Naive thymus-derived CD8-positive, alpha-beta T cell (primary cell): ENCODE measurements at regions not wholly inside any gene's neighbourhood (a gene's known extent, or its start where the extent isn't known, plus 50 kb on each side); places are given as distances from the start of the nearest gene placed in this dataset.

Experiments
- ATAC-seq, 2 donors: fragments of 150-1000 bp; cut with Tn5 transposase in 1 of 2; sonication (Bioruptor Pico), chemical (Tn5 transposase) in 1 of 2; 1 replicate in 1 of 2; 2 replicates in 1 of 2; pipeline ENCODE4 v1.10.0; 2021; ENCODE audit warnings: mild to moderate bottlenecking in 2 of 2, moderate library complexity in 2 of 2
- POLR2A ChIA-PET: fragments of 350-600 bp; sonication (Branson Sonifier 250); formaldehyde crosslinking; loops from one replicate; lab custom pipeline; 2021; ENCODE audit warnings: antibody characterized with exemption; lab: Charles Lee
- DNase-seq, 10 donors: peaks; one replicate each; pipeline versions ENCODE4 v3.0.0 to v3.0.0-alpha.2; 2020 to 2022
- H3K27ac Mint-ChIP-seq, 10 donors: one replicate each; pipeline ENCODE4 v1.8.0; 2020 to 2022; ENCODE audit warnings: mild to moderate bottlenecking in 10 of 10, mixed read lengths in 10 of 10, moderate library complexity in 4 of 10, inconsistent platforms in 1 of 10
- H3K27me3 Mint-ChIP-seq, 5 donors: one replicate each; pipeline ENCODE4 v1.8.0; 2021 to 2022; ENCODE audit warnings: mixed read lengths in 5 of 5
- H3K36me3 Mint-ChIP-seq, 3 donors: one replicate each; pipeline ENCODE4 v1.8.0; 2020 to 2022; ENCODE audit warnings: mixed read lengths in 3 of 3, mild to moderate bottlenecking in 2 of 3, inconsistent platforms in 1 of 3
- H3K4me1 Mint-ChIP-seq, 4 donors: one replicate each; pipeline ENCODE4 v1.8.0; 2021 to 2022; ENCODE audit warnings: mixed read lengths in 4 of 4
- H3K4me3 Mint-ChIP-seq, 10 donors: one replicate each; pipeline ENCODE4 v1.8.0; 2020 to 2022; ENCODE audit warnings: mild to moderate bottlenecking in 10 of 10, mixed read lengths in 10 of 10, moderate library complexity in 6 of 10, inconsistent platforms in 1 of 10
- H3K9me3 Mint-ChIP-seq, 9 donors: one replicate each; pipeline ENCODE4 v1.8.0; 2020 to 2022; ENCODE audit warnings: mixed read lengths in 9 of 9, mild to moderate bottlenecking in 3 of 9, inconsistent platforms in 1 of 9, moderate library complexity in 1 of 9

DNA sequence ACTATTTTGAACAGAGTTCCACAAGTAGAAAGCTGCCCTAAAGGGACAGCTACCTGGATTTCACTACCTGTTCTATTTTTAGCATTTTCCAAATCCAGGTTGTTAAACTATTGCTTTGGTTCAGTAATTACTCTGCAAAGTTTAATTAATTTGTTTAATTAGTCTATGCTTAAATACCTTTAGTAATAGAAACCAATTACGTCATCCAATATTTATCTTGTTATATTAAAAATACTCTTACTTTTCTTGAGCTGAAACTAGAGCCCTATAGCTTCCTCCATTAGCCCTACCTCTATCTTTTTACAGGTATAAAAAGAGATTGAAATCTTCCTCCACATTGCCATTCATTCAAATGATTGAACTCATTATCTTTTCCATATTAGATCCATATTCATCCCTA, 514.6 kb downstream of the DSC3 start:
- no peak for ATAC-seq
- no peak for DNase-seq
- POLR2A ChIA-PET, result no interaction called here
- no peak overlapping the region for H3K27ac Mint-ChIP-seq
- no peak overlapping the region for H3K4me3 Mint-ChIP-seq
- no peaks in the 10 kb centered on the region for H3K4me1 Mint-ChIP-seq
- H3K9me3 Mint-ChIP-seq, result peaks cover 0 to 14% (median 4%) of the 10 kb centered on the region in 9 donors
- H3K36me3 Mint-ChIP-seq, result no peaks in the 10 kb centered on the region
- no peaks in the 10 kb centered on the region for H3K27me3 Mint-ChIP-seq

GRCh38 chr18:30527226-30527625, 515.3 kb downstream of the DSC3 start:
- POLR2A ChIA-PET, result no interaction called here
- Mint-ChIP-seq H3K4me3 (no peak overlapping the region), H3K36me3 (no peaks in the 10 kb centered on the region), H3K9me3 (peaks cover 0 to 13% (median 4%) of the 10 kb centered on the region in 9 donors), H3K27ac (no peak overlapping the region), H3K27me3 (no peaks in the 10 kb centered on the region), H3K4me1 (no peaks in the 10 kb centered on the region)
- ATAC-seq, result no peak
- no peak for DNase-seq

- Mint-ChIP-seq H3K4me3 (no peak overlapping the region), H3K9me3 (peaks cover 0 to 19% (median 5%) of the 10 kb centered on the region in 9 donors), H3K27ac (no peak overlapping the region), H3K27me3 (no peaks in the 10 kb centered on the region), H3K36me3 (no peaks in the 10 kb centered on the region), H3K4me1 (no peaks in the 10 kb centered on the region)
- POLR2A ChIA-PET, result no interaction called here
- ATAC-seq, result no peak
- DNase-seq, result no peak
Measured at GRCh38 chr18:30522288-30522929, 520.1 kb downstream of the DSC3 start.

DNA sequence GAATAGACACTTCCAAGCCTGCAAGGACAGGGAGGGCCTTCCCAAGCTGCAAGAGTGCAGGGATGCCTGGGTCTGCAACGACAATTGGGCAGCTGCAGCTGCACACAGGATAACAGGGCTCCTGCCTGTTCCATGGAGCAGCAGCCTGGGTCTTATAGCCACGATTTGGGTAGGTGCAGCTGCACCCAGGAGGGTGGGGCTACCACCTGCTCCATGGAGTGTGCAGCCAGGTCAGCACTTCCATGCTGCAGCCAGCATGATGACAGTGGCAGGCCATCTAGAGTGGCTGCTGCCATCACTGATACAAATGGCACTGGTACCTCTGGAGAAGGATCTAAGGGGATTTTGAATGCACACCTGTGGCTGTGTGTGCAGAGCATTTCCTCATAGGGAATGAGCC, 528.5 kb downstream of the DSC3 start:
- no peaks in the 10 kb centered on the region for H3K27me3 Mint-ChIP-seq
- H3K4me3 Mint-ChIP-seq, result no peak overlapping the region
- H3K36me3 Mint-ChIP-seq, result no peaks in the 10 kb centered on the region
- no peak for ATAC-seq
- no peak for DNase-seq
- H3K9me3 Mint-ChIP-seq, result peaks cover 0 to 14% (median 9%) of the 10 kb centered on the region in 9 donors
- no peak overlapping the region for H3K27ac Mint-ChIP-seq
- no peaks in the 10 kb centered on the region for H3K4me1 Mint-ChIP-seq
- POLR2A ChIA-PET, result no interaction called here

GRCh38 chr18:30512872-30513271, 529.7 kb downstream of the DSC3 start:
- no peak for DNase-seq
- no peak overlapping the region for H3K27ac Mint-ChIP-seq
- no peaks in the 10 kb centered on the region for H3K36me3 Mint-ChIP-seq
- peaks cover 0 to 13% (median 9%) of the 10 kb centered on the region in 9 donors for H3K9me3 Mint-ChIP-seq
- no peaks in the 10 kb centered on the region for H3K4me1 Mint-ChIP-seq
- ATAC-seq, result no peak
- H3K27me3 Mint-ChIP-seq, result no peaks in the 10 kb centered on the region
- H3K4me3 Mint-ChIP-seq, result no peak overlapping the region
- POLR2A ChIA-PET, result no interaction called here

DNA sequence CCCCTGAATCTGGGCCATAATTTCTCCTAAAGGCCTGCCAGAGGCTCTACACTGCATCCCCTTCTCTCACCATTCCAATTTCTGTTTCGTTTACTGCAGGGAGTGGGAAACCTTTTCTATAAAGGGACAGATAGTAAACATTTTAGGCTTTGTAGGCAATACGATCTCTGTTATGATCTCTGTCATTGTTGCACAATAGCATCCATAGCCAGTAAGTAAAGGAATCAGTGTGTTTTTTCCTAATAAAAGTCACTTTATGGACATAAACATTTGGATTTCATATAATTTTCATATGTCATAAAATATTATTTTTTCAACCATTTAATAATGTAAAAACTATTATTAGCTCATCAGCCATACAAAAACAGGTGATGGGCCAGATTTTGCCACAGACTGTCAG, 531.7 kb downstream of the DSC3 start:
- ATAC-seq, result no peak
- H3K4me3 Mint-ChIP-seq, result no peak overlapping the region
- peaks cover 0 to 13% (median 6%) of the 10 kb centered on the region in 9 donors for H3K9me3 Mint-ChIP-seq
- H3K4me1 Mint-ChIP-seq, result no peaks in the 10 kb centered on the region
- no peak for DNase-seq
- H3K27me3 Mint-ChIP-seq, result no peaks in the 10 kb centered on the region
- H3K36me3 Mint-ChIP-seq, result no peaks in the 10 kb centered on the region
- POLR2A ChIA-PET, result no interaction called here
- H3K27ac Mint-ChIP-seq, result no peak overlapping the region

- no peaks in the 10 kb centered on the region for H3K27me3 Mint-ChIP-seq
- no peaks in the 10 kb centered on the region for H3K36me3 Mint-ChIP-seq
- no peaks in the 10 kb centered on the region for H3K4me1 Mint-ChIP-seq
- peaks cover 0 to 9% (median 2%) of the 10 kb centered on the region in 9 donors for H3K9me3 Mint-ChIP-seq
- ATAC-seq (no peak), DNase-seq (no peak)
- H3K4me3 Mint-ChIP-seq, result no peak overlapping the region
- POLR2A ChIA-PET, result no interaction called here
- no peak overlapping the region for H3K27ac Mint-ChIP-seq
Measured at GRCh38 chr18:30501594-30501993, 540.9 kb downstream of the DSC3 start.

GRCh38 chr18:30500240-30500945, 542.1 kb downstream of the DSC3 start:
- no peaks in the 10 kb centered on the region for H3K4me1 Mint-ChIP-seq
- no peak overlapping the region for H3K27ac Mint-ChIP-seq
- ATAC-seq, result no peak
- POLR2A ChIA-PET, result no interaction called here
- no peaks in the 10 kb centered on the region for H3K27me3 Mint-ChIP-seq
- H3K9me3 Mint-ChIP-seq, result peaks cover 0 to 9% (median 4%) of the 10 kb centered on the region in 9 donors
- no peak overlapping the region for H3K4me3 Mint-ChIP-seq
- no peaks in the 10 kb centered on the region for H3K36me3 Mint-ChIP-seq
- no peak for DNase-seq

DNA sequence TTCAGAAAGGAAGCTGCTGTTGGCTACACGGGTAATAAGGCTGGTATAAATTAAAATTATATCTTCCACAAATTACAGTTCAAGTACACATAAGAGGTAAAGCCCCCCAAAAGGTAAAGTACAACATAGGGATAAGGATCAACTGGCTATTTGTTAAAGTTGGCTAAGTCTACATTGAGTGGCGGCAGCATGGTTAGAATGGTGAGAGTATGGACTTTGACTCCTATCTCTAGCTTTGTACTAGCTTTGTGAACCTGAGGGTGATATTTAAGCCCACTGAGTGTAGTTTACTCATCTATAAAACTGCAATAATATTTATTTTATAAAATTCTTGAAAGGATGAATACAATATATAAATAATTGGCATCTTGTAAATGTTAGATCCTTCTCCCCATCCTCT, 542.8 kb downstream of the DSC3 start:
- ATAC-seq (no peak), DNase-seq (no peak)
- POLR2A ChIA-PET, result no interaction called here
- Mint-ChIP-seq H3K4me3 (no peak overlapping the region), H3K9me3 (peaks cover 0 to 10% (median 5%) of the 10 kb centered on the region in 9 donors), H3K27ac (no peak overlapping the region), H3K36me3 (no peaks in the 10 kb centered on the region), H3K4me1 (no peaks in the 10 kb centered on the region), H3K27me3 (no peaks in the 10 kb centered on the region)

- no peak overlapping the region for H3K27ac Mint-ChIP-seq
- peaks cover 0 to 24% (median 13%) of the 10 kb centered on the region in 9 donors for H3K9me3 Mint-ChIP-seq
- H3K27me3 Mint-ChIP-seq, result no peaks in the 10 kb centered on the region
- no peak overlapping the region for H3K4me3 Mint-ChIP-seq
- ATAC-seq (no peak), DNase-seq (no peak)
- POLR2A ChIA-PET, result no interaction called here
- no peaks in the 10 kb centered on the region for H3K4me1 Mint-ChIP-seq
- H3K36me3 Mint-ChIP-seq, result peaks cover 0 to 4% (median 0%) of the 10 kb centered on the region in 3 donors
Measured at GRCh38 chr18:30492552-30493129, 549.9 kb downstream of the DSC3 start.

- no peak for DNase-seq
- peaks cover 0 to 4% (median 0%) of the 10 kb centered on the region in 3 donors for H3K36me3 Mint-ChIP-seq
- no peak overlapping the region for H3K27ac Mint-ChIP-seq
- H3K27me3 Mint-ChIP-seq, result no peaks in the 10 kb centered on the region
- H3K4me3 Mint-ChIP-seq, result no peak overlapping the region
- H3K4me1 Mint-ChIP-seq, result no peaks in the 10 kb centered on the region
- ATAC-seq, result no peak
- H3K9me3 Mint-ChIP-seq, result peaks cover 2 to 24% (median 15%) of the 10 kb centered on the region in 9 donors
- POLR2A ChIA-PET, result no interaction called here
Measured at GRCh38 chr18:30491815-30492551, 550.6 kb downstream of the DSC3 start.

DNA sequence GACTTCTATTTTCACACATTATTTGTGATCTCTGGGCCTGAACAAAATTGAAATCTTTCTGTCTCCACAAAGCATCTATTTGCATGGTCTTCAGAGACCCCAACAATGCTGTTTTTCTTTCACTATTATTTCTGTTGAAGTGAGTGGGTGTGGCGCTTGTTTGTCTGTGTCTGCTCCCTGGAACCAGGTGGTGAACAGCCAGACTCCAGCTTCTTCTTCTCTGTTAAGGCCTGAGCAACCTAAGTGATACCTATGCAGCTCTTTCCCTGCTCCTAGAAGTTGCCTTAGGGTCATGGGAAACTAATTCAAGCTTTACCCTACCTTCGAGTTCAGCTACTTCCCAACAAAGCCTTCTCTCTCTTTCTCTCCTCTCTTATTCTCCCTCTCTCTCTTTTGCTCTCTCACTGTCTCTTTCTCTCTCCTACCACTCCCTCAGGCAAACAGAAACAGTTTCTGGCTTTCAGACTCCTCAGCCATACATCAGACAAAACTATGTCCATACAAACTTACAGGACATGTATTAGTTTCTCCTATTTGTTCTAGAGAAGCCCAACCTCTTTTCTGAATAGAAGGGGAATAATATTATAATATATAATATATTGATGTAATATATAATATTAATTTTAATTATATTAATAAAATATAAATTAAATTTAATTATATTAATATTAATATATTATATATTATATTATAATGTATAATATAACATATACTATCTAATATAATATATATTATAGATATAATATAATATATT, 552.5 kb downstream of the DSC3 start:
- peaks cover 0 to 4% (median 0%) of the 10 kb centered on the region in 3 donors for H3K36me3 Mint-ChIP-seq
- no peak overlapping the region for H3K4me3 Mint-ChIP-seq
- peaks cover 2 to 24% (median 14%) of the 10 kb centered on the region in 9 donors for H3K9me3 Mint-ChIP-seq
- no peak overlapping the region for H3K27ac Mint-ChIP-seq
- H3K4me1 Mint-ChIP-seq, result no peaks in the 10 kb centered on the region
- DNase-seq (no peak), ATAC-seq (no peak)
- H3K27me3 Mint-ChIP-seq, result no peaks in the 10 kb centered on the region
- POLR2A ChIA-PET, result no interaction called here
